ENCODE measurements at regions not wholly inside any gene's neighbourhood (a gene's known extent, or its start where the extent isn't known, plus 50 kb on each side); places are given as distances from the start of the nearest gene placed in this dataset.

DNA sequence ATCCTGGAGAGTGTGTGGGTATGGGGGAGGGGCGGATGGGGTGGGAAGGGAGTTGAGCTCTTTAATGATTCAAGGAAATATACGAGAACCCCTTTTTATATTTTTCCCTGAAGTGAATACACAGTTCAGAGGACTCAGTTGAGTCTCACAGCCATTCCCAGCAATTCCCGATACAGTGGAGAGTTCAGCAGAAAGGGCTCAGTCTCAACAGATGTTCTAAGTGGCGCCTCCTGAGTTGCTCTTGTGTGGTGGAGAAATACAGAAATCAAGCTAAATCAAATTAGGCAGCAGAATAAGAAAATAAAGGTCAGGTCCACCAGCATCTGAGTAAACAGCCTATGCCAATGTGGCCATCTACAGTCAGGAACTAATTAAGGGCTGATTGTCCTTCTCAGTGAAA lies 372.1 kb downstream of the NR2F2 start (continued):
- no peak for TF ChIP-seq RELA (CRISPR knock-in tag; IDR thresholded peaks at IDR 0.05; ENCODE audit: borderline replicate concordance)
- no peak for TF ChIP-seq NR1H2 (CRISPR knock-in tag; IDR thresholded peaks at IDR 0.05)
- no peak for TF ChIP-seq ZNF138 (CRISPR knock-in tag; conservative IDR thresholded peaks at IDR 0.05)
- TF ChIP-seq, protein P1, sequence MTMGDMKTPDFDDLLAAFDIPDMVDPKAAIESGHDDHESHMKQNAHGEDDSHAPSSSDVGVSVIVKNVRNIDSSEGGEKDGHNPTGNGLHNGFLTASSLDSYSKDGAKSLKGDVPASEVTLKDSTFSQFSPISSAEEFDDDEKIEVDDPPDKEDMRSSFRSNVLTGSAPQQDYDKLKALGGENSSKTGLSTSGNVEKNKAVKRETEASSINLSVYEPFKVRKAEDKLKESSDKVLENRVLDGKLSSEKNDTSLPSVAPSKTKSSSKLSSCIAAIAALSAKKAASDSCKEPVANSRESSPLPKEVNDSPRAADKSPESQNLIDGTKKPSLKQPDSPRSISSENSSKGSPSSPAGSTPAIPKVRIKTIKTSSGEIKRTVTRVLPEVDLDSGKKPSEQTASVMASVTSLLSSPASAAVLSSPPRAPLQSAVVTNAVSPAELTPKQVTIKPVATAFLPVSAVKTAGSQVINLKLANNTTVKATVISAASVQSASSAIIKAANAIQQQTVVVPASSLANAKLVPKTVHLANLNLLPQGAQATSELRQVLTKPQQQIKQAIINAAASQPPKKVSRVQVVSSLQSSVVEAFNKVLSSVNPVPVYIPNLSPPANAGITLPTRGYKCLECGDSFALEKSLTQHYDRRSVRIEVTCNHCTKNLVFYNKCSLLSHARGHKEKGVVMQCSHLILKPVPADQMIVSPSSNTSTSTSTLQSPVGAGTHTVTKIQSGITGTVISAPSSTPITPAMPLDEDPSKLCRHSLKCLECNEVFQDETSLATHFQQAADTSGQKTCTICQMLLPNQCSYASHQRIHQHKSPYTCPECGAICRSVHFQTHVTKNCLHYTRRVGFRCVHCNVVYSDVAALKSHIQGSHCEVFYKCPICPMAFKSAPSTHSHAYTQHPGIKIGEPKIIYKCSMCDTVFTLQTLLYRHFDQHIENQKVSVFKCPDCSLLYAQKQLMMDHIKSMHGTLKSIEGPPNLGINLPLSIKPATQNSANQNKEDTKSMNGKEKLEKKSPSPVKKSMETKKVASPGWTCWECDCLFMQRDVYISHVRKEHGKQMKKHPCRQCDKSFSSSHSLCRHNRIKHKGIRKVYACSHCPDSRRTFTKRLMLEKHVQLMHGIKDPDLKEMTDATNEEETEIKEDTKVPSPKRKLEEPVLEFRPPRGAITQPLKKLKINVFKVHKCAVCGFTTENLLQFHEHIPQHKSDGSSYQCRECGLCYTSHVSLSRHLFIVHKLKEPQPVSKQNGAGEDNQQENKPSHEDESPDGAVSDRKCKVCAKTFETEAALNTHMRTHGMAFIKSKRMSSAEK (CRISPR knock-in tag; IDR thresholded peaks at IDR 0.05; ENCODE audit: borderline replicate concordance) = no peak
- TF ChIP-seq, protein P2, sequence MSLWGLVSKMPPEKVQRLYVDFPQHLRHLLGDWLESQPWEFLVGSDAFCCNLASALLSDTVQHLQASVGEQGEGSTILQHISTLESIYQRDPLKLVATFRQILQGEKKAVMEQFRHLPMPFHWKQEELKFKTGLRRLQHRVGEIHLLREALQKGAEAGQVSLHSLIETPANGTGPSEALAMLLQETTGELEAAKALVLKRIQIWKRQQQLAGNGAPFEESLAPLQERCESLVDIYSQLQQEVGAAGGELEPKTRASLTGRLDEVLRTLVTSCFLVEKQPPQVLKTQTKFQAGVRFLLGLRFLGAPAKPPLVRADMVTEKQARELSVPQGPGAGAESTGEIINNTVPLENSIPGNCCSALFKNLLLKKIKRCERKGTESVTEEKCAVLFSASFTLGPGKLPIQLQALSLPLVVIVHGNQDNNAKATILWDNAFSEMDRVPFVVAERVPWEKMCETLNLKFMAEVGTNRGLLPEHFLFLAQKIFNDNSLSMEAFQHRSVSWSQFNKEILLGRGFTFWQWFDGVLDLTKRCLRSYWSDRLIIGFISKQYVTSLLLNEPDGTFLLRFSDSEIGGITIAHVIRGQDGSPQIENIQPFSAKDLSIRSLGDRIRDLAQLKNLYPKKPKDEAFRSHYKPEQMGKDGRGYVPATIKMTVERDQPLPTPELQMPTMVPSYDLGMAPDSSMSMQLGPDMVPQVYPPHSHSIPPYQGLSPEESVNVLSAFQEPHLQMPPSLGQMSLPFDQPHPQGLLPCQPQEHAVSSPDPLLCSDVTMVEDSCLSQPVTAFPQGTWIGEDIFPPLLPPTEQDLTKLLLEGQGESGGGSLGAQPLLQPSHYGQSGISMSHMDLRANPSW (CRISPR knock-in tag; conservative IDR thresholded peaks at IDR 0.05; ENCODE audit: low read depth) = no peak

GRCh38 chr15:96703091-96703490 lies 372.6 kb downstream of the NR2F2 start:
- ATAC-seq (peak; percentile 50), DNase-seq (ENCODE audit: low spot score) (no peak)
- H3K4me3 Mint-ChIP-seq = peak overlapping the region; percentile 44; the same call in 1 of the 2 replicates
- peaks cover 6% of the 10 kb centered on the region for H3K27me3 Mint-ChIP-seq (ENCODE audit: low read depth)
- ChIA-PET POLR2A (no interaction called here), CTCF (interaction anchor here (0.8 to 2.8 kb wide), 3 partner anchors 10 to 244 kb away, joined by 3 to 10 read pairs (median 3); no protein-coding TSS in a partner anchor)
- no peak for TF ChIP-seq ZNF219 (CRISPR knock-in tag; IDR thresholded peaks at IDR 0.05; ENCODE audit: borderline replicate concordance)
- no peak for TF ChIP-seq ATF6 (CRISPR knock-in tag; IDR thresholded peaks at IDR 0.05)
- no peak for TF ChIP-seq GTF2I (CRISPR knock-in tag; conservative IDR thresholded peaks at IDR 0.05)
- TF ChIP-seq, protein P3, sequence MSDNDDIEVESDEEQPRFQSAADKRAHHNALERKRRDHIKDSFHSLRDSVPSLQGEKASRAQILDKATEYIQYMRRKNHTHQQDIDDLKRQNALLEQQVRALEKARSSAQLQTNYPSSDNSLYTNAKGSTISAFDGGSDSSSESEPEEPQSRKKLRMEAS (CRISPR knock-in tag; IDR thresholded peaks at IDR 0.05) = no peak
- no peak for TF ChIP-seq TEAD1 (CRISPR knock-in tag; IDR thresholded peaks at IDR 0.05)
- no peak for TF ChIP-seq ZNF416 (CRISPR knock-in tag; IDR thresholded peaks at IDR 0.05)
- no peak for TF ChIP-seq E2F5 (CRISPR knock-in tag; IDR thresholded peaks at IDR 0.05)
- no peak for TF ChIP-seq RORB (CRISPR knock-in tag; IDR thresholded peaks at IDR 0.05)
- no peak for TF ChIP-seq PRRX2 (CRISPR knock-in tag; IDR thresholded peaks at IDR 0.05)
- no peak for TF ChIP-seq CREM (CRISPR knock-in tag; IDR thresholded peaks at IDR 0.05)
- no peak for TF ChIP-seq ZNF263 (CRISPR knock-in tag; IDR thresholded peaks at IDR 0.05; ENCODE audit: low read depth)
- no peak for TF ChIP-seq PREB (CRISPR knock-in tag; IDR thresholded peaks at IDR 0.05; ENCODE audit: borderline replicate concordance)
- no peaks in the 10 kb centered on the region for H3K9me3 Mint-ChIP-seq
- H3K27ac Mint-ChIP-seq = peak overlapping the region; percentile 51
- no peaks in the 10 kb centered on the region for H3K36me3 Mint-ChIP-seq
- H3K4me1 Mint-ChIP-seq = peaks cover 82% of the 10 kb centered on the region

Measured in WTC11 (cell line).